ENCODE measurements at regions not wholly inside any gene's neighbourhood (a gene's known extent, or its start where the extent isn't known, plus 50 kb on each side); places are given as distances from the start of the nearest gene placed in this dataset.

DNA sequence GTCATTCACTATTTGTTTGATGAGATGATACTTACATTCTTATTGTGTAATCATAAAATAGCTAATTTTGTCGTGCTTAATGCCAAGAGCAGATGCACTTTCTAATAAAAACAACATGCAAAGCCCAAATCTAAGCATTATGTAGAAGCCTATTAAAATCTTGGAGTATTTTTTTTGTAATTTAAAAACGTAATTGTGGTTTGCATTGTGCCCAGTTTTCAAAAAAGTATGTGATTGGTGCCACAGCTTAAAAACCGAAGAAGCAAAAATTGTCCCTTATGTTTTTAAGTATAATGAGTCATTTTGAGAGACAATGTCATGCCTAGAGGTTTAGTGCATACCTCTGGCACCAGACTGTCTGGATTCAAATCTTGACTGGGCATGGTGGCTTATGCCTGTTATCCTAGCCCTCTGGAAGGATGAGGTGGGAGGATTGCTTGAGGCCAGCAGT is 464.8 kb upstream of the RGS6 start:
- no peak overlapping the region for H3K4me3 ChIP-seq (ENCODE audit: low read depth, low read length, poor library complexity, severe bottlenecking)

DNA sequence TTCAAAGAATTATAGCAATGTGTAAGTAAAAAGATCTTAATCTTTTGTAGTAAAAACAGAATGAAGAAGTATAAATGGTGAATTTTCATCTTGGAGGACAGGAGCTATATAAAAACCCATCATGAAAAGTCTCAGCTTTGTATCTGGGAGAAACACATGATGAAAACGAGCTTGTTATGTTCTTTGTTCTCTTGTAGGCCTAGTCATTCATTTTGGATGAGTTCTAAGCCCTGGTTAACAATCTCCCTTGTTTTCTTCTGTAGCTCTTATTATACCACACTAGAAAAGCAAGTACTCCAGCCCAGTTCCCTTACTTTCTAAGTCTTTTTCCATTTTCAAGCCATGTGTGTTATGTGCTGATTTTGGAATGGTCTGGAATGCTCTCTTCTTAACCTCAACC is 463.5 kb upstream of the RGS6 start:
- CTCF ChIA-PET (ENCODE audit: unreplicated experiment), result no interaction called here
- DNase-seq (ENCODE audit: low spot score), result no peak

More for the DNA sequence above, 464.8 kb upstream of the RGS6 start:
- H3K79me2 ChIP-seq (ENCODE audit: insufficient read depth, low read depth, low read length), result no peaks in the 10 kb centered on the region; the same call in 1 of the 2 replicates
- no peak for DNase-seq (ENCODE audit: low spot score)
- no peaks in the 10 kb centered on the region for H3K9me3 ChIP-seq (ENCODE audit: low read length)
- intact Hi-C loops (cut with micrococcal nuclease; ENCODE audit: unreplicated experiment), result no loop called here
- no peaks in the 10 kb centered on the region for H3K9me2 ChIP-seq (ENCODE audit: insufficient read depth, low read length)
- no TSS peak for BruUV-seq (replicated peaks)
- H3K27ac ChIP-seq (ENCODE audit: low read depth, low read length, poor library complexity, severe bottlenecking), result no peak overlapping the region
- H2AFZ ChIP-seq (ENCODE audit: low read length), result no peak overlapping the region
- H3K36me3 ChIP-seq (ENCODE audit: insufficient read depth, low read length), result peaks cover 3% of the 10 kb centered on the region; the same call in 1 of the 2 replicates
- ChIA-PET POLR2A (interaction anchor here (1.3 kb wide), 1 partner anchor 146 kb away, joined by 4 read pairs; no protein-coding TSS in a partner anchor), CTCF (ENCODE audit: unreplicated experiment) (no interaction called here)
- no peaks in the 10 kb centered on the region for H3K4me1 ChIP-seq (ENCODE audit: insufficient read depth, low read length, poor library complexity, severe bottlenecking)
- TF ChIP-seq EZH2phosphoT487 (IDR thresholded peaks at IDR 0.05; ENCODE audit: borderline replicate concordance, low read depth, low read length), result no peak
- no peak overlapping the region for H3K4me2 ChIP-seq (ENCODE audit: low read length)
- H4K20me1 ChIP-seq (ENCODE audit: insufficient read depth, low read length), result no peaks in the 10 kb centered on the region

DNA sequence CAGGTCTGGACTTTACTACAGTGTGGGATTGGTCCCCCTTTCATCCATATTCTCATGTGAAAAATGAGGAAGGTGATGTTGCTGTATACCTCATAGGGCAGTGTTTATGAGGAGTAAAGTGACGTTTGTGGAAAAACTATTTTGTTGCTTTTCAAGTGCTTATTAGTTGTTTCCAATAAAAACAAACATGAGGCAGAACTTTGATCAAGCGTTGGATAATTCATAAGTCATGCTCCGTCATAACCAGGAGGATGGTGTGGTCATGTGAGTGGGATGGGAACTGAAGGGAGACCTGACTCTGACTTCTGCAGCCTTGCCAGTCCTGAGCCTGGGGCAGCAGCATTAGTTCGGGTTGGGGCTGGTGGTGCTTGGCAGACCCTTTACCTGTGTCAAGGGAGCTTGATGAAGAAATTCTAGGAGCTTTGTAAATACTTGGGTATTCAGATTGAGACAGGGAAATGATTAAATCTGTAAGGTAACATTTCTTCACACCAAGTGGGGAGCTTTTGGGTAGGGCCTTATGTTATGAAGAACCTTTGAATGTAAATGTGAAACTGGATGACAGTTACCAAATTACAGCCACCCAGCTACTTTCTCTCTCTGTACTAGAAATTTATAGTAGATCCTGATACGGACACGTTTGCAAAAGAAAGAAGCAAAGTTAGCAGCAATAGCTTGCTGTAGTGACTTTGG is 462.4 kb upstream of the RGS6 start:
- no peaks in the 10 kb centered on the region for H3K9me2 ChIP-seq (ENCODE audit: insufficient read depth, low read length)
- ChIA-PET CTCF (ENCODE audit: unreplicated experiment) (no interaction called here), POLR2A (interaction anchor here (1.1 kb wide), 1 partner anchor 18 kb away, joined by 3 read pairs; no protein-coding TSS in a partner anchor)
- H3K4me3 ChIP-seq (ENCODE audit: low read depth, low read length, poor library complexity, severe bottlenecking), result no peak overlapping the region
- H4K20me1 ChIP-seq (ENCODE audit: insufficient read depth, low read length), result peaks cover 2% of the 10 kb centered on the region
- no peak overlapping the region for H3K4me2 ChIP-seq (ENCODE audit: low read length)
- H3K79me2 ChIP-seq (ENCODE audit: insufficient read depth, low read depth, low read length), result no peaks in the 10 kb centered on the region; the same call in 1 of the 2 replicates
- intact Hi-C loops (cut with micrococcal nuclease; ENCODE audit: unreplicated experiment), result no loop called here
- no peak overlapping the region for H3K27ac ChIP-seq (ENCODE audit: low read depth, low read length, poor library complexity, severe bottlenecking)
- H2AFZ ChIP-seq (ENCODE audit: low read length), result no peak overlapping the region
- DNase-seq (ENCODE audit: low spot score), result no peak
- H3K36me3 ChIP-seq (ENCODE audit: insufficient read depth, low read length), result no peaks in the 10 kb centered on the region; the same call in 1 of the 2 replicates
- no TSS peak for BruUV-seq (replicated peaks)
- no peaks in the 10 kb centered on the region for H3K9me3 ChIP-seq (ENCODE audit: low read length)
- H3K4me1 ChIP-seq (ENCODE audit: insufficient read depth, low read length, poor library complexity, severe bottlenecking), result no peaks in the 10 kb centered on the region
- TF ChIP-seq, protein P1, sequence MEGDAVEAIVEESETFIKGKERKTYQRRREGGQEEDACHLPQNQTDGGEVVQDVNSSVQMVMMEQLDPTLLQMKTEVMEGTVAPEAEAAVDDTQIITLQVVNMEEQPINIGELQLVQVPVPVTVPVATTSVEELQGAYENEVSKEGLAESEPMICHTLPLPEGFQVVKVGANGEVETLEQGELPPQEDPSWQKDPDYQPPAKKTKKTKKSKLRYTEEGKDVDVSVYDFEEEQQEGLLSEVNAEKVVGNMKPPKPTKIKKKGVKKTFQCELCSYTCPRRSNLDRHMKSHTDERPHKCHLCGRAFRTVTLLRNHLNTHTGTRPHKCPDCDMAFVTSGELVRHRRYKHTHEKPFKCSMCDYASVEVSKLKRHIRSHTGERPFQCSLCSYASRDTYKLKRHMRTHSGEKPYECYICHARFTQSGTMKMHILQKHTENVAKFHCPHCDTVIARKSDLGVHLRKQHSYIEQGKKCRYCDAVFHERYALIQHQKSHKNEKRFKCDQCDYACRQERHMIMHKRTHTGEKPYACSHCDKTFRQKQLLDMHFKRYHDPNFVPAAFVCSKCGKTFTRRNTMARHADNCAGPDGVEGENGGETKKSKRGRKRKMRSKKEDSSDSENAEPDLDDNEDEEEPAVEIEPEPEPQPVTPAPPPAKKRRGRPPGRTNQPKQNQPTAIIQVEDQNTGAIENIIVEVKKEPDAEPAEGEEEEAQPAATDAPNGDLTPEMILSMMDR (conservative IDR thresholded peaks at IDR 0.05; ENCODE audit: low read length), result no peak
- TF ChIP-seq EZH2phosphoT487 (IDR thresholded peaks at IDR 0.05; ENCODE audit: borderline replicate concordance, low read depth, low read length), result no peak

More for the DNA sequence above, 463.5 kb upstream of the RGS6 start:
- H3K9me2 ChIP-seq (ENCODE audit: insufficient read depth, low read length), result no peaks in the 10 kb centered on the region
- no peak overlapping the region for H3K4me2 ChIP-seq (ENCODE audit: low read length)
- H4K20me1 ChIP-seq (ENCODE audit: insufficient read depth, low read length), result no peaks in the 10 kb centered on the region
- no peak overlapping the region for H2AFZ ChIP-seq (ENCODE audit: low read length)
- no peak overlapping the region for H3K4me3 ChIP-seq (ENCODE audit: low read depth, low read length, poor library complexity, severe bottlenecking)
- POLR2A ChIA-PET, result interaction anchor here (1.6 kb wide), 1 partner anchor 21 kb away, joined by 5 read pairs; no protein-coding TSS in a partner anchor
- H3K27ac ChIP-seq (ENCODE audit: low read depth, low read length, poor library complexity, severe bottlenecking), result no peak overlapping the region
- no peaks in the 10 kb centered on the region for H3K4me1 ChIP-seq (ENCODE audit: insufficient read depth, low read length, poor library complexity, severe bottlenecking)
- intact Hi-C loops (cut with micrococcal nuclease; ENCODE audit: unreplicated experiment), result no loop called here
- BruUV-seq (replicated peaks), result no TSS peak
- TF ChIP-seq EZH2phosphoT487 (IDR thresholded peaks at IDR 0.05; ENCODE audit: borderline replicate concordance, low read depth, low read length), result no peak
- TF ChIP-seq, protein P1 (conservative IDR thresholded peaks at IDR 0.05; ENCODE audit: low read length), result no peak
- H3K9me3 ChIP-seq (ENCODE audit: low read length), result no peaks in the 10 kb centered on the region
- H3K79me2 ChIP-seq (ENCODE audit: insufficient read depth, low read depth, low read length), result no peaks in the 10 kb centered on the region; the same call in 1 of the 2 replicates
- H3K36me3 ChIP-seq (ENCODE audit: insufficient read depth, low read length), result peaks cover 3% of the 10 kb centered on the region; the same call in 1 of the 2 replicates
